ENCODE measurements at regions not wholly inside any gene's neighbourhood (a gene's known extent, or its start where the extent isn't known, plus 50 kb on each side); places are given as distances from the start of the nearest gene placed in this dataset.

GRCh38 chr20:39164642-39165041 is 202.5 kb downstream of the DHX35 start:
- CTCF ChIA-PET = no interaction called here
- no peaks in the 10 kb centered on the region for H3K9me3 ChIP-seq (ENCODE audit: control insufficient read depth, insufficient read depth, low read depth, low read length)
- no peak overlapping the region for H3K4me3 ChIP-seq (ENCODE audit: low read depth, low read length)
- no peak overlapping the region for H3K27ac ChIP-seq (ENCODE audit: extremely low read depth, low read depth, low read length)
- H3K36me3 ChIP-seq (ENCODE audit: control insufficient read depth in 2 of 2, insufficient read depth in 1 of 2, low read length in 2 of 2) = no peaks in the 10 kb centered on the region
- TF ChIP-seq ZNF707 (tag by site-specific recombination; IDR thresholded peaks at IDR 0.05) = no peak
- TF ChIP-seq YY1 (tag by site-specific recombination; IDR thresholded peaks at IDR 0.05) = no peak
- no peak for TF ChIP-seq ZFP69B (tag by site-specific recombination; IDR thresholded peaks at IDR 0.05)
- no peak for TF ChIP-seq KLF7 (tag by site-specific recombination; IDR thresholded peaks at IDR 0.05; ENCODE audit: borderline replicate concordance)
- TF ChIP-seq ZNF76 (tag by site-specific recombination; IDR thresholded peaks at IDR 0.05; ENCODE audit: borderline replicate concordance, low read depth) = no peak
- no peak for TF ChIP-seq ZNF155 (tag by site-specific recombination; IDR thresholded peaks at IDR 0.05)
- no peak for TF ChIP-seq IKZF3 (tag by site-specific recombination; IDR thresholded peaks at IDR 0.05)
- no peak for TF ChIP-seq ZBTB17 (tag by site-specific recombination; IDR thresholded peaks at IDR 0.05)
- no peak for TF ChIP-seq ZIC2 (tag by site-specific recombination; IDR thresholded peaks at IDR 0.05)
- no peak for TF ChIP-seq ZEB2 (tag by site-specific recombination; IDR thresholded peaks at IDR 0.05)
- TF ChIP-seq KLF17 (tag by site-specific recombination; IDR thresholded peaks at IDR 0.05) = no peak
- TF ChIP-seq ZNF184 (tag by site-specific recombination; IDR thresholded peaks at IDR 0.05) = no peak
- TF ChIP-seq ZFP41 (tag by site-specific recombination; IDR thresholded peaks at IDR 0.05; ENCODE audit: borderline replicate concordance) = no peak
- TF ChIP-seq PRDM1 (tag by site-specific recombination; IDR thresholded peaks at IDR 0.05) = no peak
- POLR2A ChIA-PET = no interaction called here
- no peaks in the 10 kb centered on the region for H3K4me1 ChIP-seq (ENCODE audit: control insufficient read depth, insufficient read depth, low read length)

- ChIA-PET CTCF (no interaction called here), POLR2A (no interaction called here)
- H3K4me3 ChIP-seq (ENCODE audit: low read depth, low read length) = no peak overlapping the region
- TF ChIP-seq ZBTB49 (tag by site-specific recombination; IDR thresholded peaks at IDR 0.05; ENCODE audit: low read depth) (no peak), ZNF18 (tag by site-specific recombination; IDR thresholded peaks at IDR 0.05) (no peak), ZNF311 (tag by site-specific recombination; IDR thresholded peaks at IDR 0.05; ENCODE audit: borderline replicate concordance) (no peak), FEZF1 (tag by site-specific recombination; IDR thresholded peaks at IDR 0.05) (no peak), ZBTB8A (tag by site-specific recombination; IDR thresholded peaks at IDR 0.05) (no peak), ZNF518A (tag by site-specific recombination; conservative IDR thresholded peaks at IDR 0.05; ENCODE audit: low read depth) (no peak), SCRT1 (tag by site-specific recombination; IDR thresholded peaks at IDR 0.05; ENCODE audit: borderline replicate concordance) (no peak)
- H3K4me1 ChIP-seq (ENCODE audit: control insufficient read depth, insufficient read depth, low read length) = no peaks in the 10 kb centered on the region
- no peaks in the 10 kb centered on the region for H3K9me3 ChIP-seq (ENCODE audit: control insufficient read depth, insufficient read depth, low read depth, low read length)
- H3K27ac ChIP-seq (ENCODE audit: extremely low read depth, low read depth, low read length) = no peak overlapping the region
- H3K36me3 ChIP-seq (ENCODE audit: control insufficient read depth in 2 of 2, insufficient read depth in 1 of 2, low read length in 2 of 2) = no peaks in the 10 kb centered on the region
Observed at GRCh38 chr20:39163993-39164392, 201.8 kb downstream of the DHX35 start.

All from HEK293 (cell line).